HFFc6 (cell line): ENCODE measurements at regions not wholly inside any gene's neighbourhood (a gene's known extent, or its start where the extent isn't known, plus 50 kb on each side); places are given as distances from the start of the nearest gene placed in this dataset.

Experiments
- DNase-seq: peaks from one replicate; pipeline ENCODE4 v3.0.0-alpha.2; 2018
- H3K27ac Mint-ChIP-seq: 2 replicates; pipeline ENCODE4 v1.8.0; 2020; ENCODE audit warnings: mild to moderate bottlenecking, mixed read lengths
- H3K27me3 Mint-ChIP-seq: 2 replicates; pipeline ENCODE4 v1.8.0; 2021; ENCODE audit warnings: mild to moderate bottlenecking, moderate library complexity, mixed read lengths; ENCODE audit not compliant: insufficient read depth
- H3K36me3 Mint-ChIP-seq: 2 replicates; pipeline ENCODE4 v1.8.0; 2021; ENCODE audit warnings: low read depth, mixed read lengths
- H3K4me1 Mint-ChIP-seq: 2 replicates; pipeline ENCODE4 v1.8.0; 2020; ENCODE audit warnings: low read depth, mixed read lengths
- H3K4me3 Mint-ChIP-seq: 2 replicates; pipeline ENCODE4 v1.8.0; 2020; ENCODE audit warnings: mild to moderate bottlenecking, moderate library complexity, mixed read lengths
- H3K9me3 Mint-ChIP-seq: 2 replicates; pipeline ENCODE4 v1.8.0; 2020; ENCODE audit warnings: mild to moderate bottlenecking, mixed read lengths
- TF ChIP-seq, protein P1 (sequence below): fragments of 200-600 bp; sonication (generic); IDR thresholded peaks from 2 replicates; pipeline ENCODE4 v1.5.0; 2021; ENCODE audit warnings: antibody characterized with exemption, mild to moderate bottlenecking

DNA sequence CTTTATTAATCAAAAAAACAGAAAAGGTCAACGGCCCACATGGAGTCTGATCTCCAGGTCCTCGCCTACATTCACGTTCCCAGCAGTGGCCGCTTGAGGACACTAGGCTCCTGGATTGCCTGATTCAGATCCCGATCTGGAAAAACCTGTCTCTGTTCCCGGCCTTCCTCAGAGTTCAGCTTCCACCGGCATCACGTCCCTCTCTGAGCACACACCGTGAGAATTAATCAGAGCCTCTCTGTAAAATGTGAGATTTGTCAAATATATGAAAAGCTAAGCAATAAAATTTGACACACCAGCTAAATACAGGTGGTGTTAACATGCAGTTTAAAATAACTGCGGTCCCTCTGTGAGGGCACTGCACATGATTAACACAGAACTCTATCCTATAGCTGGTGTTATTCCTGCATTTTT lies 122.8 kb upstream of the COL21A1 start:
- TF ChIP-seq, protein P1, sequence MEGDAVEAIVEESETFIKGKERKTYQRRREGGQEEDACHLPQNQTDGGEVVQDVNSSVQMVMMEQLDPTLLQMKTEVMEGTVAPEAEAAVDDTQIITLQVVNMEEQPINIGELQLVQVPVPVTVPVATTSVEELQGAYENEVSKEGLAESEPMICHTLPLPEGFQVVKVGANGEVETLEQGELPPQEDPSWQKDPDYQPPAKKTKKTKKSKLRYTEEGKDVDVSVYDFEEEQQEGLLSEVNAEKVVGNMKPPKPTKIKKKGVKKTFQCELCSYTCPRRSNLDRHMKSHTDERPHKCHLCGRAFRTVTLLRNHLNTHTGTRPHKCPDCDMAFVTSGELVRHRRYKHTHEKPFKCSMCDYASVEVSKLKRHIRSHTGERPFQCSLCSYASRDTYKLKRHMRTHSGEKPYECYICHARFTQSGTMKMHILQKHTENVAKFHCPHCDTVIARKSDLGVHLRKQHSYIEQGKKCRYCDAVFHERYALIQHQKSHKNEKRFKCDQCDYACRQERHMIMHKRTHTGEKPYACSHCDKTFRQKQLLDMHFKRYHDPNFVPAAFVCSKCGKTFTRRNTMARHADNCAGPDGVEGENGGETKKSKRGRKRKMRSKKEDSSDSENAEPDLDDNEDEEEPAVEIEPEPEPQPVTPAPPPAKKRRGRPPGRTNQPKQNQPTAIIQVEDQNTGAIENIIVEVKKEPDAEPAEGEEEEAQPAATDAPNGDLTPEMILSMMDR = peak; percentile 74
- H3K36me3 Mint-ChIP-seq = no peaks in the 10 kb centered on the region
- peak overlapping the region; percentile 76 for H3K27ac Mint-ChIP-seq
- no peaks in the 10 kb centered on the region; the same call in 1 of the 2 replicates for H3K27me3 Mint-ChIP-seq
- DNase-seq = peak; percentile 67
- H3K9me3 Mint-ChIP-seq = no peaks in the 10 kb centered on the region
- H3K4me1 Mint-ChIP-seq = peaks cover 73% of the 10 kb centered on the region
- H3K4me3 Mint-ChIP-seq = peak overlapping the region; percentile 77

DNA sequence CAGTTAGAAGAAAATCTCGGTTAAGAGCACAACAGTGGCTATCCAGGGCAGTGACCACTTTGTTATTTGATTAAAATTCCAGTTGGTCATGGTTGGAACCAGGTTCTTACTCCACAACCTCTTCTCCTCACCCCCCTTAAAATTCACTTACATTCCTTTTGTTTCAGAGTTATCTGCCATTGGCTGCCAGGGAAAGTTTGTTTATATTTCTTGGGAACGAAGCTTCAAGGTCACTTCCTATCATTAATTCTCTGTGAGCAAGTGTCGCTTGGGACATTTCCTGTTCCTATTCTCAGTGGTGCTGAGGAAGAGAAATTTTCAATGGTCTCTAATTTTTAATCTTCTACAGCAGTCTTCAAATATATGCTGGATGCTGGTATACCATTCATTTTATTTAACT lies 121.1 kb upstream of the COL21A1 start:
- no peak for DNase-seq
- no peak overlapping the region for H3K4me3 Mint-ChIP-seq
- H3K9me3 Mint-ChIP-seq = no peaks in the 10 kb centered on the region
- TF ChIP-seq, protein P1 = no peak
- H3K27me3 Mint-ChIP-seq = no peaks in the 10 kb centered on the region; the same call in 1 of the 2 replicates
- H3K36me3 Mint-ChIP-seq = no peaks in the 10 kb centered on the region
- H3K27ac Mint-ChIP-seq = no peak overlapping the region
- H3K4me1 Mint-ChIP-seq = peaks cover 84% of the 10 kb centered on the region

DNA sequence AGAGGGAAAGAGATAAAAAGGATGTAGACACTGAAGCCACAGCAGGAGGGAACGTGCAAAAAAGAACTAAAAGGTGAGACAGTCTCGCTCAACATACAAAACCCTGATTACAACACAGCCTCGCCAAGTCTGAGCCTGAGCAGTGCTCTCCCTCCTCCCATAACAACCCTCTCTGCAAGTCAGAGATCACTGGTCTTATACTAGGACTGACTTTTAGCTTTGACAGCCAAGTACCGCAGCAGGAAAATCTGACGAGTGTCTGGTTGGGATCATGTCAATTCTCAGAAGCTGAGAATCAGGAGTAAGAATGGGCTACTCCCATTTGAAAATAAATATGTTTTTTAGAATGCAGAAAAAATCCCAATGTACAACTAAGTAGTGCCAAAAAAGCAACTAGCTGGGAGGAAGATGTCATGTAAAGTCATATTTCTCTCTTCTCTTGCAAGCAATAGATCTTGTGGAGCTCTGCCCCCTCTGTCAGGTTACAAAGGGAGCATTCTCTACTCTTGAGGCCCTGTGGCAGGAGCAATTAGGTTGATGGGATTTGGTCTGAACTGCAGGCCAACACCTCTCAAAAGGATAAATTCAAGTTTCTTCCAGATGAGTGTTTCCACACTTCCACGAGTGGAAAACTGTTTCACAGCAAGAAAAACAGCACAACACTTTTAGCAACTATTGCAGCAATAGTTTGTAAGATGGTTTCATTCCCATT lies 118.9 kb upstream of the COL21A1 start:
- H3K4me1 Mint-ChIP-seq = peaks cover 69% of the 10 kb centered on the region
- no peaks in the 10 kb centered on the region for H3K9me3 Mint-ChIP-seq
- H3K27ac Mint-ChIP-seq = no peak overlapping the region
- DNase-seq = no peak
- TF ChIP-seq, protein P1 = no peak
- no peaks in the 10 kb centered on the region; the same call in 1 of the 2 replicates for H3K27me3 Mint-ChIP-seq
- H3K36me3 Mint-ChIP-seq = no peaks in the 10 kb centered on the region
- H3K4me3 Mint-ChIP-seq = no peak overlapping the region

DNA sequence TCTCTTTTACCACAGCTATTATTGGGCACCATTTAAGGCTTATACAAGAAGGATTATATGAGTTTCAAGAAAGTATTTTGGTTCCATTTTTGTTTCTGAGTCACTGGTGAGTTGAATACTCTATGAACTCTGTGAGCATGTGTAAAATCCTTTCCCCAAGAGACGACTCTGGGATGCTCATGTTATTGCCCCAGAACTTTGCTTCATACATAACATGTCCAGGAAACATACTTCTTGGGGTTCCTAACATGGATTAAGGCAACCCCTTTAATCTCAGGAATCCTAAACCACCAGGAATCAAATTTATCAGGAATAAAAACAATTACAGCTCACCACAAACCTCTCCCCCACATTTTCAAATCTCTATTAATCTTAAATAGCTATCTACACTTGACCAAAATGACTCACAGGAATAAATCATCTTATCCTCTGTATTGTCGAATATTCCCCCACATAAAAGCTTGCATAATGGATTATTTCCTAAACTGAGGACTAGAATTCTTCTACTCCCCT lies 117.5 kb upstream of the COL21A1 start:
- peaks cover 55% of the 10 kb centered on the region for H3K4me1 Mint-ChIP-seq

DNA sequence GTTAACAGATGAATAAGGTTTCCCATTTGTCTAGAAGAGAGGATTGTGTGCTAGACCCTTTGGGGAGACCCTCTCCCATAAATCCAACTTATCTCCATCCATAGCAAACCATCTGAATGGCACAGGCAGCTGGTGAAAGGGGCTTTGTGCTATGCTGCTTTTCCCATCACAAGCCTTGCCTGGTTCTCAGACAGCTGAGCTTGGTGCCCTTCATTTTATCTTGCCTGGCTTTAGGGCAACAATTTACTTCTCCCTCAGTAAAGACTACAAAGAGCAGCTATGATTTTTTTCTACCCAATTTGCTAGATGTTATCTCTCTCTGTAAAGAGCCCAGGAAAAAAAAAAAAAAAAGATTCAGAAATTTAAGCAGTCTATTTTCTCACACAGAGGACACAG lies 117.0 kb upstream of the COL21A1 start:
- H3K27me3 Mint-ChIP-seq = no peaks in the 10 kb centered on the region
- no peak for DNase-seq
- H3K36me3 Mint-ChIP-seq = no peaks in the 10 kb centered on the region
- TF ChIP-seq, protein P1 = no peak
- peak overlapping the region; percentile 85 for H3K27ac Mint-ChIP-seq
- no peaks in the 10 kb centered on the region for H3K9me3 Mint-ChIP-seq
- H3K4me1 Mint-ChIP-seq = peaks cover 52% of the 10 kb centered on the region
- peak overlapping the region; percentile 73 for H3K4me3 Mint-ChIP-seq

More for the DNA sequence above, 117.5 kb upstream of the COL21A1 start:
- no peaks in the 10 kb centered on the region for H3K36me3 Mint-ChIP-seq
- peak overlapping the region; percentile 85 for H3K27ac Mint-ChIP-seq
- no peaks in the 10 kb centered on the region for H3K9me3 Mint-ChIP-seq
- peak; percentile 84 for DNase-seq
- no peaks in the 10 kb centered on the region for H3K27me3 Mint-ChIP-seq
- TF ChIP-seq, protein P1 = no peak
- peak overlapping the region; percentile 73 for H3K4me3 Mint-ChIP-seq
